AG04450 (cell line): ENCODE measurements at regions not wholly inside any gene's neighbourhood (a gene's known extent, or its start where the extent isn't known, plus 50 kb on each side); places are given as distances from the start of the nearest gene placed in this dataset.

Source experiments
- CTCF ChIA-PET: fragments of 300-600, 350-600 bp; formaldehyde crosslinking; extraction: SDS; loops from one replicate; lab custom pipeline; 2022; ENCODE audit warnings: antibody characterized with exemption, inconsistent platforms; lab: Charles Lee
- POLR2A ChIA-PET: fragments of 350-600 bp; formaldehyde crosslinking; extraction: SDS; loops from one replicate; lab custom pipeline; 2021; ENCODE audit warnings: antibody characterized with exemption, inconsistent platforms; lab: Yijun Ruan, JAX
- DNase-seq: peaks from one replicate; pipeline ENCODE4 v3.0.0-alpha.2; 2011; ENCODE audit warnings: low read depth, low spot score
- H3K27ac ChIP-seq: one replicate; pipeline ENCODE4 v1.5.1; 2012; ENCODE audit warnings: low read depth, low read length, control low read depth
- H3K27me3 ChIP-seq: one replicate; pipeline ENCODE4 v1.6.0; 2012; ENCODE audit warnings: low read length; ENCODE audit not compliant: control insufficient read depth, insufficient read depth
- H3K4me3 ChIP-seq: 2 replicates; pipeline ENCODE4 v1.5.1; 2011; ENCODE audit warnings: mild to moderate bottlenecking, low read depth, low read length, control low read depth
- H3K9me3 ChIP-seq: 2 replicates; pipeline ENCODE4 v1.5.1; 2012; ENCODE audit warnings: low read length; ENCODE audit not compliant: control insufficient read depth, insufficient read depth
- CTCF ChIP-seq: IDR thresholded peaks from 2 replicates; pipeline ENCODE4 v1.5.1; 2011; ENCODE audit warnings: low read depth, low read length, control low read depth, inconsistent platforms

DNA sequence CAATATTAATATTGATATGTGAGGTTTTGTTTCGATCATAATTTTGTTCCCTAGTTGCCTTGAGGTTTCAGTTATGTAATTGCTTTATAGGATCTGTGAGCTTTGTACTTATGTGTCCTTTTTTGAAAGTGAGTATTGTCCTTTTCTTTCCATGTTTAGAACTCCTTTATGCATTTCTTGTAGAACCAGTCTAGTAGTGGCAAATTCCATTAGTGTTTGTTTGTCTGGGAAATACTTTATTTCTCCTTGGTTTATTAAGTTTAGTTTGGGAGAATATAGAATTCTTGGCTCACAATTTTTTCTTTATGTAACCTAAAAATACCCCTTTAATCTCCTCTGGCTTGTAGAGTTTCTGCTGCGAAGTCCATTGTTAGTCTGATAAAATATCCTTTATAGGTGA lies 127.5 kb upstream of the KITLG start:
- Histone ChIP-seq H3K9me3 (no peaks in the 10 kb centered on the region), H3K27ac (no peak overlapping the region), H3K27me3 (no peaks in the 10 kb centered on the region), H3K4me3 (no peak overlapping the region)
- TF ChIP-seq CTCF: no peak
- POLR2A ChIA-PET: no interaction called here
- DNase-seq: no peak
- CTCF ChIA-PET: no interaction called here

GRCh38 chr12:88706286-88706685 lies 126.0 kb upstream of the KITLG start:
- Histone ChIP-seq H3K27ac (no peak overlapping the region), H3K4me3 (no peak overlapping the region), H3K27me3 (no peaks in the 10 kb centered on the region), H3K9me3 (no peaks in the 10 kb centered on the region)
- POLR2A ChIA-PET: no interaction called here
- no peak for DNase-seq
- no peak for TF ChIP-seq CTCF
- CTCF ChIA-PET: no interaction called here

- TF ChIP-seq CTCF: no peak
- Histone ChIP-seq H3K27ac (no peak overlapping the region), H3K9me3 (no peaks in the 10 kb centered on the region), H3K4me3 (no peak overlapping the region), H3K27me3 (no peaks in the 10 kb centered on the region)
- no peak for DNase-seq
- ChIA-PET POLR2A (no interaction called here), CTCF (no interaction called here)
Measured at GRCh38 chr12:88703790-88704189, 123.5 kb upstream of the KITLG start.

GRCh38 chr12:88698471-88698870 lies 118.2 kb upstream of the KITLG start:
- H3K27ac ChIP-seq: no peak overlapping the region
- CTCF ChIA-PET: no interaction called here
- no peaks in the 10 kb centered on the region; the same call in 1 of the 2 replicates for H3K9me3 ChIP-seq
- no peak for TF ChIP-seq CTCF
- no peaks in the 10 kb centered on the region for H3K27me3 ChIP-seq
- POLR2A ChIA-PET: no interaction called here
- no peak for DNase-seq
- no peak overlapping the region for H3K4me3 ChIP-seq

DNA sequence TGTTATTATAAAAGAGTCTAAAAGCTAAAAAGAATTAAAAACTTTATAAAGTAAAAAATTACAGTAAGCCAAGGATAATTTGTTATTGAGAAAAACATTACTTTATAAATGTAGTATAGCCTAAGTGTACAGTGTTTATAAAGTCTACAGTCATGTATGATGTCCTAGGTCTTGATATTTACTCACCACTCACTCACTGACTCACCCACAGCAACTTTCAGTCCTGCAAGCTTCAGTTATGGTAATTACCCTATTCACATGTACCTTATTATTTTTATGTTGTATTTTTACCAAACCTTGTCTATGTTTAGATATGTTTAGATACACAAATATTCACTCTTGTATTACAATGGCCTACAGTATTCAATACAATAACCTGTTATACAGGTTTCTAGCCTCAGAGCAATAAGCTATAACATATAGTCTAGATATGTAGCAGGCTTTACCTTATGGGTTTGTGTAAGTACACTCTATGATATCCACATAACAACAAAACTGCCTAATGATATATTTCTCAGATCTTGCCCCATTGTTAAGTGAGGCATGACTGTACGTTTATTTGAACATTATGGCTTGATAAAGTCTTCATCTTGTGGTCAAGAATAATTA lies 113.7 kb upstream of the KITLG start:
- no peak overlapping the region for H3K27ac ChIP-seq
- ChIA-PET CTCF (interaction anchor here (0.8 kb wide), 1 partner anchor 299 kb away, joined by 3 read pairs; no protein-coding TSS in a partner anchor), POLR2A (no interaction called here)
- H3K9me3 ChIP-seq: no peaks in the 10 kb centered on the region; the same call in 1 of the 2 replicates
- no peak overlapping the region for H3K4me3 ChIP-seq
- no peak for TF ChIP-seq CTCF
- DNase-seq: no peak
- no peaks in the 10 kb centered on the region for H3K27me3 ChIP-seq
